CD4-positive, alpha-beta T cell (primary cell): ENCODE measurements at regions not wholly inside any gene's neighbourhood (a gene's known extent, or its start where the extent isn't known, plus 50 kb on each side); places are given as distances from the start of the nearest gene placed in this dataset.

Experiments
- ATAC-seq: fragments of 200-7000 bp; cut with Tn5 transposase; one replicate; pipeline ENCODE4 v1.10.0; 2022; ENCODE audit warnings: mild to moderate bottlenecking; ENCODE audit not compliant: poor library complexity
- CTCF ChIA-PET: fragments of 350-600 bp; sonication (Branson Sonifier 250); formaldehyde crosslinking; loops from one replicate; lab custom pipeline; 2021; ENCODE audit warnings: antibody characterized with exemption, inconsistent platforms; lab: Charles Lee
- POLR2A ChIA-PET: fragments of 350-600 bp; sonication (Branson Sonifier 250); formaldehyde crosslinking; loops from one replicate; lab custom pipeline; 2021; ENCODE audit warnings: antibody characterized with exemption, inconsistent platforms; lab: Charles Lee
- DNase-seq, 14 experiments: peaks; one replicate each; pipeline ENCODE4 v3.0.0-alpha.2; 2013 to 2020; ENCODE audit warnings: mixed read lengths in 2 of 14
- H3K27ac ChIP-seq, 2 donors: one replicate each; pipeline versions ENCODE4 v1.5.1 to v1.7.0; 2013; ENCODE audit warnings: low read length in 2 of 2, low read depth in 1 of 2, mild to moderate bottlenecking in 1 of 2
- H3K27me3 ChIP-seq, 2 experiments: 1 replicate in 1 of 2; 2 replicates in 1 of 2; pipeline versions ENCODE4 v1.6.1 to v1.7.0; 2013; ENCODE audit warnings: low read length in 2 of 2, control low read depth in 1 of 2, mild to moderate bottlenecking in 1 of 2, moderate library complexity in 1 of 2; ENCODE audit not compliant: insufficient read depth in 2 of 2, control insufficient read depth in 1 of 2
- H3K36me3 ChIP-seq: one replicate; pipeline ENCODE4 v1.6.1; 2013; ENCODE audit warnings: low read length, control low read depth; ENCODE audit not compliant: insufficient read depth
- H3K4me1 ChIP-seq: one replicate; pipeline ENCODE4 v1.6.1; 2013; ENCODE audit warnings: low read length, control low read depth; ENCODE audit not compliant: insufficient read depth
- H3K4me3 ChIP-seq: one replicate; pipeline ENCODE4 v1.5.1; 2013; ENCODE audit warnings: mild to moderate bottlenecking, low read length, moderate library complexity
- H3K9me3 ChIP-seq, 2 experiments: 1 replicate in 1 of 2; 2 replicates in 1 of 2; pipeline versions ENCODE4 v1.6.1 to v1.7.0; 2013; ENCODE audit warnings: low read length in 2 of 2, mild to moderate bottlenecking in 2 of 2, control low read depth in 1 of 2, moderate library complexity in 1 of 2; ENCODE audit not compliant: control insufficient read depth in 1 of 2, insufficient read depth in 1 of 2
- H3K27ac Mint-ChIP-seq: one replicate; pipeline ENCODE4 v1.8.0; 2020; ENCODE audit warnings: mixed read lengths
- H3K27me3 Mint-ChIP-seq: one replicate; pipeline ENCODE4 v1.8.0; 2021; ENCODE audit warnings: mixed read lengths
- H3K36me3 Mint-ChIP-seq: one replicate; pipeline ENCODE4 v1.8.0; 2021; ENCODE audit warnings: low read depth, mixed read lengths
- H3K4me1 Mint-ChIP-seq: one replicate; pipeline ENCODE4 v1.8.0; 2021; ENCODE audit warnings: low read depth, mixed read lengths
- H3K4me3 Mint-ChIP-seq: one replicate; pipeline ENCODE4 v1.8.0; 2020; ENCODE audit warnings: mild to moderate bottlenecking, mixed read lengths
- H3K9me3 Mint-ChIP-seq: one replicate; pipeline ENCODE4 v1.8.0; 2020; ENCODE audit warnings: mixed read lengths
- intact Hi-C, 2 experiments: fragments of 100-400 bp; cut with DNase I in 1 of 2; cut with micrococcal nuclease in 1 of 2; formaldehyde crosslinking; loops; one replicate each; pipeline versions ENCODE4 v1.15.1 to v1.9.0; 2023 to 2025; cut with DNase I, micrococcal nuclease
- TF ChIP-seq, protein P1 (sequence below): fragments of 200-600 bp; IDR thresholded peaks from one replicate; pipeline ENCODE4 v1.8.0; 2022; ENCODE audit warnings: antibody characterized with exemption, mild to moderate bottlenecking

- DNase-seq (no peak), ATAC-seq (no peak)
- H3K27me3 ChIP-seq, result no peaks in the 10 kb centered on the region
- H3K36me3 ChIP-seq, result no peaks in the 10 kb centered on the region
- H3K9me3 Mint-ChIP-seq, result no peaks in the 10 kb centered on the region
- H3K36me3 Mint-ChIP-seq, result peaks cover 11% of the 10 kb centered on the region
- peak overlapping the region; percentile 16 for H3K4me3 ChIP-seq
- intact Hi-C loops, result no loop called here
- TF ChIP-seq, protein P1, sequence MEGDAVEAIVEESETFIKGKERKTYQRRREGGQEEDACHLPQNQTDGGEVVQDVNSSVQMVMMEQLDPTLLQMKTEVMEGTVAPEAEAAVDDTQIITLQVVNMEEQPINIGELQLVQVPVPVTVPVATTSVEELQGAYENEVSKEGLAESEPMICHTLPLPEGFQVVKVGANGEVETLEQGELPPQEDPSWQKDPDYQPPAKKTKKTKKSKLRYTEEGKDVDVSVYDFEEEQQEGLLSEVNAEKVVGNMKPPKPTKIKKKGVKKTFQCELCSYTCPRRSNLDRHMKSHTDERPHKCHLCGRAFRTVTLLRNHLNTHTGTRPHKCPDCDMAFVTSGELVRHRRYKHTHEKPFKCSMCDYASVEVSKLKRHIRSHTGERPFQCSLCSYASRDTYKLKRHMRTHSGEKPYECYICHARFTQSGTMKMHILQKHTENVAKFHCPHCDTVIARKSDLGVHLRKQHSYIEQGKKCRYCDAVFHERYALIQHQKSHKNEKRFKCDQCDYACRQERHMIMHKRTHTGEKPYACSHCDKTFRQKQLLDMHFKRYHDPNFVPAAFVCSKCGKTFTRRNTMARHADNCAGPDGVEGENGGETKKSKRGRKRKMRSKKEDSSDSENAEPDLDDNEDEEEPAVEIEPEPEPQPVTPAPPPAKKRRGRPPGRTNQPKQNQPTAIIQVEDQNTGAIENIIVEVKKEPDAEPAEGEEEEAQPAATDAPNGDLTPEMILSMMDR, result no peak
- no peaks in the 10 kb centered on the region for H3K4me1 ChIP-seq
- no peaks in the 10 kb centered on the region for H3K4me1 Mint-ChIP-seq
- no peak overlapping the region for H3K27ac Mint-ChIP-seq
- no peaks in the 10 kb centered on the region for H3K27me3 Mint-ChIP-seq
- POLR2A ChIA-PET, result no interaction called here
- CTCF ChIA-PET, result no interaction called here
- H3K27ac ChIP-seq, result no peak overlapping the region
- H3K9me3 ChIP-seq, result no peaks in the 10 kb centered on the region
- peak overlapping the region; percentile 20 for H3K4me3 Mint-ChIP-seq
These were observed 112.8 kb downstream of the DAD1 start for GRCh38 chr14:22476005-22476751.

DNA sequence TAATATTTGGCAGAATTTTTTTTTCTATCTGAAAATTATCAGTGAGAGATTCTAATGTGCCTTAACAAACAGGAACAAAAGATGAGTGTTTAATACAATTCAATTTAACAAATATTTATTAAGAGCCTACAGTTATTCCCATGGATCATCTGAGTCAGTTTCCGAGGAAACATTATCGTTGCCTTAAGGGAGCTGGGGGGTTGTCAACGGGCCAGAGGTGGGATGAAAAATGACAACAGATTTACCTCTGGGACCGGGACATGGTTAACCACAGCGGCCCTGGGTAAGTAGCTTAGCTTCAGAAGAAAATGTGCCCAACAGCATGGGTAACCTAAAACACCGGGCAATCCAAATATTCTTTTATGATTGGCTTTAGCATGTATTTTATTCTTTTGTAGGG, 113.6 kb downstream of the DAD1 start:
- Mint-ChIP-seq H3K27me3 (no peaks in the 10 kb centered on the region), H3K27ac (no peak overlapping the region), H3K4me3 (no peak overlapping the region), H3K4me1 (no peaks in the 10 kb centered on the region), H3K36me3 (peaks cover 5% of the 10 kb centered on the region), H3K9me3 (no peaks in the 10 kb centered on the region)
- Histone ChIP-seq H3K27ac (no peak overlapping the region), H3K4me1 (no peaks in the 10 kb centered on the region), H3K4me3 (no peak overlapping the region), H3K9me3 (no peaks in the 10 kb centered on the region), H3K36me3 (no peaks in the 10 kb centered on the region), H3K27me3 (no peaks in the 10 kb centered on the region)
- CTCF ChIA-PET, result no interaction called here
- no peak for ATAC-seq
- TF ChIP-seq, protein P1, result no peak
- POLR2A ChIA-PET, result no interaction called here
- intact Hi-C loops, result no loop called here
- DNase-seq, result no peak

- Mint-ChIP-seq H3K36me3 (peaks cover 5% of the 10 kb centered on the region), H3K4me1 (no peaks in the 10 kb centered on the region), H3K4me3 (no peak overlapping the region), H3K9me3 (no peaks in the 10 kb centered on the region), H3K27ac (no peak overlapping the region), H3K27me3 (no peaks in the 10 kb centered on the region)
- H3K9me3 ChIP-seq, result no peaks in the 10 kb centered on the region
- ATAC-seq, result no peak
- no peak for DNase-seq
- CTCF ChIA-PET, result no interaction called here
- intact Hi-C loops, result no loop called here
- no peaks in the 10 kb centered on the region for H3K27me3 ChIP-seq
- no peaks in the 10 kb centered on the region for H3K36me3 ChIP-seq
- no peaks in the 10 kb centered on the region for H3K4me1 ChIP-seq
- H3K27ac ChIP-seq, result no peak overlapping the region
- H3K4me3 ChIP-seq, result no peak overlapping the region
- POLR2A ChIA-PET, result no interaction called here
- TF ChIP-seq, protein P1, result no peak
These were observed 114.2 kb downstream of the DAD1 start for GRCh38 chr14:22474730-22475351.
